ENCODE measurements at regions not wholly inside any gene's neighbourhood (a gene's known extent, or its start where the extent isn't known, plus 50 kb on each side); places are given as distances from the start of the nearest gene placed in this dataset.

DNA sequence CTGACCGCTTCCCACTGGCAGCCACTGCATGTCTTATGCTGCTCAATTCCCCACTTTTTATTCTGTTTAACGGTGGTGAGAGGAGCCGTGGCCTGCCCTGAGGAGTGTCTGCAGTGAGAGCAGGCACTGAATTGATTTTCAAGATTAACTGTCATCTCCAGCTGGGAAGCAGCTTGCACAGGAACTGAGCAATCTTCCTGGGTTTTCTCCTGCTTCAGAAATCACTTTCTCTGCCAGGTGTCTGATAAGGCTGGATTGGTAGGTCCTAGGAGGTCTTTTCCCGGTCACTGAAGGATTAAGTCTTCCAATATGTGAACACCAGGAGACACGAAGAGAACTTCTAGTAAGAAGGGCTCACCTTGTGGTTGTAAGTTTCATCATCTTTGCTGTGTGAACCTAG lies 181.1 kb upstream of the RAD23B start:
- TF ChIP-seq, protein P1, sequence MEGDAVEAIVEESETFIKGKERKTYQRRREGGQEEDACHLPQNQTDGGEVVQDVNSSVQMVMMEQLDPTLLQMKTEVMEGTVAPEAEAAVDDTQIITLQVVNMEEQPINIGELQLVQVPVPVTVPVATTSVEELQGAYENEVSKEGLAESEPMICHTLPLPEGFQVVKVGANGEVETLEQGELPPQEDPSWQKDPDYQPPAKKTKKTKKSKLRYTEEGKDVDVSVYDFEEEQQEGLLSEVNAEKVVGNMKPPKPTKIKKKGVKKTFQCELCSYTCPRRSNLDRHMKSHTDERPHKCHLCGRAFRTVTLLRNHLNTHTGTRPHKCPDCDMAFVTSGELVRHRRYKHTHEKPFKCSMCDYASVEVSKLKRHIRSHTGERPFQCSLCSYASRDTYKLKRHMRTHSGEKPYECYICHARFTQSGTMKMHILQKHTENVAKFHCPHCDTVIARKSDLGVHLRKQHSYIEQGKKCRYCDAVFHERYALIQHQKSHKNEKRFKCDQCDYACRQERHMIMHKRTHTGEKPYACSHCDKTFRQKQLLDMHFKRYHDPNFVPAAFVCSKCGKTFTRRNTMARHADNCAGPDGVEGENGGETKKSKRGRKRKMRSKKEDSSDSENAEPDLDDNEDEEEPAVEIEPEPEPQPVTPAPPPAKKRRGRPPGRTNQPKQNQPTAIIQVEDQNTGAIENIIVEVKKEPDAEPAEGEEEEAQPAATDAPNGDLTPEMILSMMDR (conservative IDR thresholded peaks at IDR 0.05) = no peak
- H3K27ac ChIP-seq = no peak overlapping the region

DNA sequence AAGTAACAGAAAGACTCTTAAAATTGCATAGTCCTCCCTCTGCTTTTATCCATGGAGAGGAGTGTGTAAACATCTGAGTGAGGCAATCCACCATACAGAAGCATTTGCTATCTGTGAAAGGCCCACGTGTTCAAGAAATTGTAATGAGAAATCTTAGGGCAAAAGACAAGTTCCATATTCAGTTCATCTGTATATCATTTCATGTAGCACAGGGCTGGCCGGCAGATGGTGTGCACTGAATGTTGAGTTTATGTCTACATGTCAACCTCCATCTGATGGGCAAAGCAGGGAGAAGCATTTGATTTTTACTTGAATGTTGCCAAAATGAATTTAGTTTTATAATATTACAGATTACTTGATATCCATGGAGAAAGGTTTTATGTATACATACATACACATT lies 179.5 kb upstream of the RAD23B start:
- H3K27ac ChIP-seq = no peak overlapping the region
- TF ChIP-seq, protein P1 (conservative IDR thresholded peaks at IDR 0.05) = no peak

DNA sequence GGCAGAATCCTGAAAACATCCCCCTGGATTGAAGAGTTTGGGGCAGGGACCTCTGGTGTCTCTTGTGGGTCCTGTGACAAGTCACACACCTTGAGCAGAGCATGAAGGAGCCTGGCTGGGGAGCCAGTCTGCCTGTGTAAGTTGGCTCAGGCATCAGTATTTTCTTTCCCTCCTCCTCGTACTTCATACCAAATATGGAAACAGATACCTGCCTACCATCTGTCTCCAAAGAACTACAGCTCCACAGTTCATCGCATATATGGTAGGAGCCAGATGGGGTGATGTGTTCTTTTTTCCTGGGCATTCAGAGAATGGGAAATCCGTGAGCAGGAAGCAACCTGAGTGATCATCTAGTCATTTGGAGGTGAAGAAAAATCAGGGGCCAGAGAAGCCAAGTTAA lies 177.3 kb upstream of the RAD23B start:
- TF ChIP-seq, protein P1 (conservative IDR thresholded peaks at IDR 0.05) = no peak

DNA sequence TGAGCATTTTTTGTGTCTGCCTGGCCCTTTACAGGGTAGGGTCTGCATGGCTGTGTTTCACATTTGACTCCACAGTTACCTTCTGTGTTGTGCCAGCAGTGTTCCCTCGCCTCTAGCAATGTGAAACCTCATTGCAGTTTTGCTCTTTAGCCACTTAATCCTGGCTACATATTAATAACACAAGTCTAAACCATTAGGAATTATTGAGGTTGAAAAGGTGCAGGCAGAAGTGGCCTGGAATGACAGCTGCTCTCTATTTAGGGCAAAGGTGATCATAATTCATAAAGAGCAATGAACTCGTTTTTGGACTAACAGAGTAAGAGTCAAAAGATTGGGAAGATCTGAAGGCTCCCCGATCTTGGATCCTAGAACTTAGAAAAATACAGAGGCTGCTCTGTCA lies 176.7 kb upstream of the RAD23B start:
- TF ChIP-seq, protein P1 (conservative IDR thresholded peaks at IDR 0.05) = no peak
- H3K27ac ChIP-seq = no peak overlapping the region

More for the DNA sequence above, 177.3 kb upstream of the RAD23B start:
- H3K27ac ChIP-seq = no peak overlapping the region

DNA sequence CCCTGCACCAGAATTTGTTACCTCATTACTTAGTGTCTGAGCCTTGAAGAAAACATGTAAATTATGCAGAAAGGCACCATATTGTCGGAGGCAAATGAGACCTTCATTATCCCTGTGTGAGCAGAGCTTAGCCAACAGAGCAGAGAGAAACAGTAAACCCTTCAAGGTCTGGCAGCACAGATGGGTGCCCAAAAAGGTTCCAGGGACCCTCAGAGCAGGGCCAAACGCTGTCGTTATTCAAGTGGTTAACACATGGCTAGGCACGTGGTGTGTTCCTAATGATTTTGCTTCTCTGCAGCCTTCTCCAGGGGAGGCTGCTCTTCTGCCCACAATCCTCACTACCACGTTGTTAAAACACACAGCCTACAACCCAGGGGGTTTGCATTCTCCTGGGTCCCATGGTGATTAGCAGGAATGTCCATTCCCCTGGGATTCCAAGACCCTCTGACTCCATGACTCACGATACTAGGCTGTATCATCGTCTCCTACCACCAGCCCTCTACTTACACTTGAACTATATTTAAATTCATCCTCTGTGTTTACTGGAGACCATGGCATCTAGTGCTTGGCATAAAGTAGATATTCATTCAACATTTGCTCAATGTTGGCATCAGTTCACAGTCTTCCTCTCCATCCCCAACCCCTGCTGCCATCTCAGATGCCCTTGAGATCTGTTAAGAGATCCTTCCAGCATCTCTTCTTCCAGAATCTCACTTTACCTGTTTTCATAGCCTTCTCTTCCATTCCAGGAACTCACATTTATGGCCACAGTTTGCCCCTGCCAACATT lies 174.5 kb upstream of the RAD23B start:
- H3K27ac ChIP-seq = no peak overlapping the region
- TF ChIP-seq, protein P1 (conservative IDR thresholded peaks at IDR 0.05) = no peak

DNA sequence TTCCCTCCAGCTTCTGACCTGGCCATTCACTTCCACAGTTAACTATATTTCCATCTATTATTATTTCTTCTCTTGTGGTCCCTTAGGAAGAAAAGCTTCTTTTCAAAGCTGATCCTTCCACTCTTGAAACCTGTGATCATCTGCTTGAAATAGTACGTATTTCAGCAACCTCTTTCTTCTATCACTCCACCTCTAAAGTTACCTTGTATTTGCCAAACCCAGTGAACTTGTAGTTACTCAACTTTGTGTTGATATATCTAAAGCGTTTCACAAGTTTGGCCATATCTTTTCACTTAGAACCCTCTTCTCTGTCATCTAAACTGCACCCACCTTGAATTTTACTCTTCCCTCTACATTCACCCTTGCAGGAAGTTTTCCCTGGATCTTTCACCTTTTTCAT lies 173.8 kb upstream of the RAD23B start:
- H3K27ac ChIP-seq = no peak overlapping the region
- TF ChIP-seq, protein P1 (conservative IDR thresholded peaks at IDR 0.05) = no peak

DNA sequence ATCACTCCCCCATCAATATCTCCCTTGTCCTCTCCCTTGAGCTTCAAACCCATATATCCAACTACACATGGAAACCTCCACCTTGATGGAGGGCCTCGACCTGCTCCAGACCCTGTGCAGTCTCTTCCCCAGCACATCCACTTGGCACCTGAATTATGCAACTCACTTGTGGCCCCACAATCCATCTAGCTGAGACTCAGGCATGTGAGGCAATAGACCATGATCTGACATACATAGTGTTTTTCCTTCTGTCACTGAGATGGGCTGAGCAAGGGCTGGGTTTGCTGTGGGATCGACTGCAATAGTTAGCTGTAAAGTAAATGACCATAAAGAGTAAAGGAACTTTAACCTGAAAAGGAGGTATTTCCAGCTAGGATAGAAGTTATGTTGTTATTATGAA lies 172.9 kb upstream of the RAD23B start:
- no peak overlapping the region for H3K27ac ChIP-seq
- TF ChIP-seq, protein P1 (conservative IDR thresholded peaks at IDR 0.05) = no peak

Data from VCaP (cell line).